GM23248 (cell line): ENCODE measurements at regions not wholly inside any gene's neighbourhood (a gene's known extent, or its start where the extent isn't known, plus 50 kb on each side); places are given as distances from the start of the nearest gene placed in this dataset.

Source experiments
- EZH2 ChIP-seq: fragments of 200-600 bp; sonication (generic); IDR thresholded peaks from 2 replicates; pipeline ENCODE4 v1.6.1; 2018; ENCODE audit warnings: antibody characterized with exemption, mild to moderate bottlenecking; ENCODE audit not compliant: insufficient read depth, poor library complexity, severe bottlenecking
- EZH2phosphoT487 ChIP-seq: fragments of 200-600 bp; sonication (generic); IDR thresholded peaks from 2 replicates; pipeline ENCODE4 v1.6.1; 2018; ENCODE audit warnings: antibody characterized with exemption, moderate library complexity, mild to moderate bottlenecking, low read depth; ENCODE audit not compliant: insufficient read depth

- TF ChIP-seq EZH2phosphoT487 (no peak), EZH2 (no peak)
Measured at GRCh38 chr13:107941345-107942029, 273.8 kb downstream of the LIG4 start.
